DND-41 (cell line): ENCODE measurements at regions not wholly inside any gene's neighbourhood (a gene's known extent, or its start where the extent isn't known, plus 50 kb on each side); places are given as distances from the start of the nearest gene placed in this dataset.

Experiments used
- ATAC-seq: fragments of 200-7000 bp; cut with Tn5 transposase; 3 replicates; pipeline ENCODE4 v1.9.1; 2021; ENCODE audit warnings: low read depth; ENCODE audit not compliant: insufficient read depth
- DNase-seq: peaks from one replicate; pipeline ENCODE4 v3.0.0-alpha.2; 2020
- H2AFZ ChIP-seq: 2 replicates; pipeline ENCODE4 v1.6.0; 2012; ENCODE audit warnings: low read depth, low read length
- H3K27ac ChIP-seq: 2 replicates; pipeline ENCODE4 v1.5.1; 2012; ENCODE audit warnings: low read length, inconsistent platforms
- H3K27me3 ChIP-seq: fragments of 200-600 bp; sonication (generic); 2 replicates; pipeline ENCODE4 v1.6.0; 2012; ENCODE audit warnings: low read length, mild to moderate bottlenecking, inconsistent platforms; ENCODE audit not compliant: insufficient read depth, poor library complexity
- H3K36me3 ChIP-seq: 2 replicates; pipeline ENCODE4 v1.5.1; 2012; ENCODE audit warnings: low read length, inconsistent platforms; ENCODE audit not compliant: insufficient read depth
- H3K4me1 ChIP-seq: 2 replicates; pipeline ENCODE4 v1.5.1; 2012; ENCODE audit warnings: mild to moderate bottlenecking, low read length; ENCODE audit not compliant: insufficient read depth
- H3K4me2 ChIP-seq: 2 replicates; pipeline ENCODE4 v1.6.0; 2012; ENCODE audit warnings: mild to moderate bottlenecking, moderate library complexity, low read length, inconsistent platforms; ENCODE audit not compliant: insufficient read depth
- H3K4me3 ChIP-seq, 2 experiments: fragments of 200-600 bp in 1 of 2; shearing (Covaris generic) in 1 of 2; 2 replicates each; pipeline ENCODE4 v1.5.1; 2012 to 2016; ENCODE audit warnings: inconsistent platforms in 2 of 2, low read length in 2 of 2, mild to moderate bottlenecking in 2 of 2, low read depth in 1 of 2, moderate library complexity in 1 of 2
- H3K79me2 ChIP-seq: 2 replicates; pipeline ENCODE4 v1.6.0; 2012; ENCODE audit warnings: low read length, inconsistent platforms; ENCODE audit not compliant: insufficient read depth
- H3K9ac ChIP-seq: 2 replicates; pipeline ENCODE4 v1.6.0; 2012; ENCODE audit warnings: low read depth, mild to moderate bottlenecking, inconsistent platforms, low read length, moderate library complexity
- H3K9me3 ChIP-seq: 2 replicates; pipeline ENCODE4 v1.5.1; 2012; ENCODE audit warnings: low read length, moderate library complexity, mild to moderate bottlenecking, inconsistent platforms; ENCODE audit not compliant: insufficient read depth, severe bottlenecking
- H4K20me1 ChIP-seq: 2 replicates; pipeline ENCODE4 v1.6.0; 2012; ENCODE audit warnings: low read length; ENCODE audit not compliant: insufficient read depth
- EZH2 ChIP-seq: IDR thresholded peaks from 3 replicates; pipeline ENCODE4 v1.6.1; 2012; ENCODE audit warnings: borderline replicate concordance, low read depth, mild to moderate bottlenecking, moderate library complexity, low read length, inconsistent platforms; ENCODE audit not compliant: severe bottlenecking
- TF ChIP-seq, protein P1 (sequence below): IDR thresholded peaks from 2 replicates; pipeline ENCODE4 v1.5.1; 2012; ENCODE audit warnings: borderline replicate concordance, low read length, moderate library complexity, mild to moderate bottlenecking; ENCODE audit not compliant: poor library complexity, severe bottlenecking; ENCODE audit errors: extremely low read depth

GRCh38 chr5:174550026-174550425 is 174.4 kb upstream of the MSX2 start:
- Histone ChIP-seq H3K9ac (no peak overlapping the region), H3K4me2 (no peak overlapping the region), H3K9me3 (no peaks in the 10 kb centered on the region), H3K79me2 (no peaks in the 10 kb centered on the region), H3K36me3 (no peaks in the 10 kb centered on the region), H3K27me3 (no peaks in the 10 kb centered on the region), H3K27ac (no peak overlapping the region), H2AFZ (no peak overlapping the region), H3K4me1 (no peaks in the 10 kb centered on the region), H3K4me3 (no peak overlapping the region), H4K20me1 (no peaks in the 10 kb centered on the region)
- TF ChIP-seq, protein P1, sequence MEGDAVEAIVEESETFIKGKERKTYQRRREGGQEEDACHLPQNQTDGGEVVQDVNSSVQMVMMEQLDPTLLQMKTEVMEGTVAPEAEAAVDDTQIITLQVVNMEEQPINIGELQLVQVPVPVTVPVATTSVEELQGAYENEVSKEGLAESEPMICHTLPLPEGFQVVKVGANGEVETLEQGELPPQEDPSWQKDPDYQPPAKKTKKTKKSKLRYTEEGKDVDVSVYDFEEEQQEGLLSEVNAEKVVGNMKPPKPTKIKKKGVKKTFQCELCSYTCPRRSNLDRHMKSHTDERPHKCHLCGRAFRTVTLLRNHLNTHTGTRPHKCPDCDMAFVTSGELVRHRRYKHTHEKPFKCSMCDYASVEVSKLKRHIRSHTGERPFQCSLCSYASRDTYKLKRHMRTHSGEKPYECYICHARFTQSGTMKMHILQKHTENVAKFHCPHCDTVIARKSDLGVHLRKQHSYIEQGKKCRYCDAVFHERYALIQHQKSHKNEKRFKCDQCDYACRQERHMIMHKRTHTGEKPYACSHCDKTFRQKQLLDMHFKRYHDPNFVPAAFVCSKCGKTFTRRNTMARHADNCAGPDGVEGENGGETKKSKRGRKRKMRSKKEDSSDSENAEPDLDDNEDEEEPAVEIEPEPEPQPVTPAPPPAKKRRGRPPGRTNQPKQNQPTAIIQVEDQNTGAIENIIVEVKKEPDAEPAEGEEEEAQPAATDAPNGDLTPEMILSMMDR = no peak
- TF ChIP-seq EZH2 = no peak
- DNase-seq (no peak), ATAC-seq (no peak)

- TF ChIP-seq, protein P1 = no peak
- TF ChIP-seq EZH2 = no peak
- Histone ChIP-seq H3K79me2 (no peaks in the 10 kb centered on the region), H3K27me3 (no peaks in the 10 kb centered on the region), H2AFZ (no peak overlapping the region), H3K4me3 (no peak overlapping the region), H3K9ac (no peak overlapping the region), H4K20me1 (no peaks in the 10 kb centered on the region), H3K36me3 (no peaks in the 10 kb centered on the region), H3K4me2 (no peak overlapping the region), H3K9me3 (no peaks in the 10 kb centered on the region), H3K4me1 (no peaks in the 10 kb centered on the region), H3K27ac (no peak overlapping the region)
- ATAC-seq (no peak), DNase-seq (no peak)
Measured at GRCh38 chr5:174552428-174552827, 172.0 kb upstream of the MSX2 start.

DNA sequence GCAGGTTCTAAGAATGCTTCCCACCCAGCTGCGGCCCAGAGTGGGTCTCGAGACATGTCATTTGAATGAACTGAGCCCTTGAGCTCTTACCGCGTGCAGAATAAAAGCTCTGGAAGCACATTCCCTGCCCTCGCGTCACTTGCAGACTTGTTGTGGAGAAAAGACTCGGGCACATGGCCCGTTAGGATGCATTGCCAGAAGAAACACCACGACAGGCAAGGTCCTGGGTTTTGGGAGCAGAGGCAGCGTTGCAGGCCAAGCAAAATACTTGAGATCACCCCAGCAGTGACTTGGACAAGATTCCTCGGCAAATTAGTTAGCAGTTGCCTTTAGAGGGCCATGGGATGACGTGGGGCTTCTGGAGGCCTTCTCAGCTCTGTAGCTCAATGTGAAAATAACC is 170.8 kb upstream of the MSX2 start:
- no peaks in the 10 kb centered on the region for H4K20me1 ChIP-seq
- no peak for DNase-seq
- H3K4me1 ChIP-seq = no peaks in the 10 kb centered on the region
- no peak overlapping the region for H3K4me3 ChIP-seq
- no peak overlapping the region for H3K9ac ChIP-seq
- H3K27ac ChIP-seq = no peak overlapping the region
- H3K27me3 ChIP-seq = no peaks in the 10 kb centered on the region
- H3K79me2 ChIP-seq = no peaks in the 10 kb centered on the region
- no peaks in the 10 kb centered on the region for H3K9me3 ChIP-seq
- no peak overlapping the region for H2AFZ ChIP-seq
- H3K4me2 ChIP-seq = no peak overlapping the region
- no peaks in the 10 kb centered on the region for H3K36me3 ChIP-seq
- ATAC-seq = no peak
- no peak for TF ChIP-seq EZH2
- TF ChIP-seq, protein P1 = no peak

GRCh38 chr5:174555726-174556125 is 168.7 kb upstream of the MSX2 start:
- no peak overlapping the region for H3K4me2 ChIP-seq
- H3K9me3 ChIP-seq = no peaks in the 10 kb centered on the region
- no peak for ATAC-seq
- H3K4me1 ChIP-seq = no peaks in the 10 kb centered on the region
- H2AFZ ChIP-seq = no peak overlapping the region
- no peak overlapping the region for H3K27ac ChIP-seq
- H3K27me3 ChIP-seq = no peaks in the 10 kb centered on the region
- H3K79me2 ChIP-seq = no peaks in the 10 kb centered on the region
- no peaks in the 10 kb centered on the region for H4K20me1 ChIP-seq
- no peaks in the 10 kb centered on the region for H3K36me3 ChIP-seq
- no peak overlapping the region for H3K9ac ChIP-seq
- H3K4me3 ChIP-seq = no peak overlapping the region
- TF ChIP-seq, protein P1 = no peak
- DNase-seq = no peak
